Endothelial cell of umbilical vein (primary cell): ENCODE measurements at regions not wholly inside any gene's neighbourhood (a gene's known extent, or its start where the extent isn't known, plus 50 kb on each side); places are given as distances from the start of the nearest gene placed in this dataset.

Experiments
- BruUV-seq: library from RNA; stranded (reverse); fragments of 400-500 nt; replicated peaks from 2 replicates; lab custom pipeline; 2021; lab: Mats Ljungman, UMichigan
- CTCF ChIA-PET: fragments of 300-600, 350-600 bp; sonication (Branson Sonifier 250); formaldehyde crosslinking; loops from one replicate; lab custom pipeline; 2021; ENCODE audit warnings: antibody characterized with exemption, inconsistent platforms; lab: Charles Lee
- POLR2A ChIA-PET: fragments of 300-600, 350-600 bp; sonication (Branson Sonifier 250); formaldehyde crosslinking; loops from one replicate; lab custom pipeline; 2021; ENCODE audit warnings: antibody characterized with exemption, inconsistent platforms; lab: Charles Lee
- DNase-seq: peaks from one replicate; pipeline ENCODE4 v3.0.0-alpha.2; 2011; ENCODE audit warnings: low read depth, low spot score
- FAIRE-seq: peaks from 2 replicates; lab custom pipeline; 2011; peaks lifted over from hg19 to GRCh38; lab: Jason Lieb, UNC
- H2AFZ ChIP-seq: 2 replicates; pipeline ENCODE4 v1.6.0; 2012; ENCODE audit warnings: low read depth, low read length, control low read depth, inconsistent platforms
- H3K27ac ChIP-seq: 2 replicates; pipeline ENCODE4 v1.5.1; 2011; ENCODE audit warnings: low read depth, mild to moderate bottlenecking, control low read depth, low read length, moderate library complexity; ENCODE audit not compliant: insufficient read depth
- H3K27me3 ChIP-seq, 2 experiments: 2 replicates each; pipeline versions ENCODE4 v1.6.0 to v1.6.1; 2011; ENCODE audit warnings: low read length in 2 of 2, mixed read lengths in 1 of 2; ENCODE audit not compliant: control insufficient read depth in 2 of 2, insufficient read depth in 2 of 2
- H3K36me3 ChIP-seq, 2 experiments: 2 replicates in 1 of 2; 3 replicates in 1 of 2; pipeline ENCODE4 v1.5.1; 2011; ENCODE audit warnings: low read length in 2 of 2, mild to moderate bottlenecking in 1 of 2, moderate library complexity in 1 of 2; ENCODE audit not compliant: control insufficient read depth in 2 of 2, insufficient read depth in 2 of 2; ENCODE audit errors: extremely low read depth in 1 of 2
- H3K4me1 ChIP-seq: 3 replicates; pipeline ENCODE4 v1.5.1; 2011; ENCODE audit warnings: mild to moderate bottlenecking, low read length; ENCODE audit not compliant: control insufficient read depth, insufficient read depth; ENCODE audit errors: extremely low read depth
- H3K4me2 ChIP-seq: 2 replicates; pipeline ENCODE4 v1.6.1; 2011; ENCODE audit warnings: low read length, control low read depth, mixed read lengths; ENCODE audit not compliant: insufficient read depth
- H3K4me3 ChIP-seq, 3 experiments: fragments of 200-600 bp in 1 of 3; sonication (generic), shearing (Covaris generic) in 1 of 3; replicated peaks in 1 of 3; 2 replicates each; pipeline ENCODE4 v1.5.1; 2011 to 2016; ENCODE audit warnings: control low read depth in 3 of 3, low read length in 3 of 3, mild to moderate bottlenecking in 2 of 3, inconsistent platforms in 1 of 3, low read depth in 1 of 3, moderate library complexity in 1 of 3; ENCODE audit not compliant: insufficient read depth in 1 of 3
- H3K79me2 ChIP-seq: 2 replicates; pipeline ENCODE4 v1.6.0; 2012; ENCODE audit warnings: low read length, inconsistent platforms; ENCODE audit not compliant: control insufficient read depth, insufficient read depth
- H3K9ac ChIP-seq: replicated peaks from 2 replicates; pipeline ENCODE3; 2011; ENCODE audit warnings: low read length, control low read depth; ENCODE audit not compliant: insufficient read depth; ENCODE audit errors: extremely low read depth
- H3K9me1 ChIP-seq: replicated peaks from 3 replicates; pipeline ENCODE4 v1.6.0; 2011; ENCODE audit warnings: mild to moderate bottlenecking, low read length; ENCODE audit not compliant: control insufficient read depth, insufficient read depth; ENCODE audit errors: extremely low read depth
- H3K9me3 ChIP-seq: replicated peaks from 2 replicates; pipeline ENCODE4 v1.5.1; 2012; ENCODE audit warnings: low read length, inconsistent platforms; ENCODE audit not compliant: control insufficient read depth, insufficient read depth
- H4K20me1 ChIP-seq: replicated peaks from 2 replicates; pipeline ENCODE3; 2011; ENCODE audit warnings: mild to moderate bottlenecking, low read length; ENCODE audit not compliant: control insufficient read depth, insufficient read depth; ENCODE audit errors: extremely low read depth
- EZH2 ChIP-seq: IDR thresholded peaks from 2 replicates; pipeline ENCODE4 v1.6.1; 2012; ENCODE audit warnings: borderline replicate concordance, low read depth, mild to moderate bottlenecking, moderate library complexity, low read length, inconsistent platforms; ENCODE audit not compliant: severe bottlenecking
- FOS ChIP-seq: IDR thresholded peaks from 2 replicates; pipeline ENCODE4 v1.6.1; 2011; ENCODE audit warnings: mild to moderate bottlenecking, low read length, moderate library complexity, borderline replicate concordance; ENCODE audit not compliant: insufficient read depth
- GATA2 ChIP-seq: IDR thresholded peaks from 2 replicates; pipeline ENCODE4 v1.7.0; 2011; ENCODE audit warnings: low read depth, mild to moderate bottlenecking, moderate library complexity, mixed read lengths, low read length; ENCODE audit not compliant: insufficient read length, insufficient read depth
- JUN ChIP-seq: IDR thresholded peaks from 2 replicates; pipeline ENCODE4 v1.6.1; 2011; ENCODE audit warnings: borderline replicate concordance, low read depth; ENCODE audit not compliant: insufficient read length, insufficient read depth
- MYC ChIP-seq: IDR thresholded peaks from one replicate; pipeline ENCODE4 v1.6.1; 2011; ENCODE audit warnings: mild to moderate bottlenecking, low read depth, low read length
- POLR2A ChIP-seq: IDR thresholded peaks from 2 replicates; pipeline ENCODE4 v1.6.1; 2012; ENCODE audit warnings: low read depth, mild to moderate bottlenecking, control low read depth, low read length
- POLR2AphosphoS5 ChIP-seq: IDR thresholded peaks from 2 replicates; pipeline ENCODE4 v1.6.1; 2012; ENCODE audit warnings: low read depth, mild to moderate bottlenecking, control low read depth, low read length, moderate library complexity; ENCODE audit not compliant: insufficient read depth
- dilution Hi-C: fragments of 300-500 bp; cut with MboI; formaldehyde crosslinking; loops from one replicate; pipeline ENCODE4 v1.15.0; 2019; ENCODE audit warnings: low sequenced_read_pairs; ENCODE audit not compliant: extremely low pct_ligation_motif_present
- intact Hi-C: fragments of 100-400 bp; cut with micrococcal nuclease; formaldehyde crosslinking; loops from one replicate; pipeline ENCODE4 v1.10.0; 2022
- TF ChIP-seq, protein P1 (sequence below): IDR thresholded peaks from 2 replicates; pipeline ENCODE4 v1.6.1; 2011; ENCODE audit not compliant: insufficient read depth, insufficient read length
- TF ChIP-seq, protein P2 (sequence below), 2 donors: IDR thresholded peaks; 1 replicate in 1 of 2; 2 replicates in 1 of 2; pipeline ENCODE4 v1.5.1; 2011; ENCODE audit warnings: low read length in 2 of 2, mild to moderate bottlenecking in 2 of 2, moderate library complexity in 2 of 2, control low read depth in 1 of 2, inconsistent platforms in 1 of 2, low read depth in 1 of 2; ENCODE audit not compliant: insufficient read depth in 1 of 2; ENCODE audit errors: extremely low read depth in 1 of 2

- no peak for TF ChIP-seq JUN
- TF ChIP-seq, protein P1, sequence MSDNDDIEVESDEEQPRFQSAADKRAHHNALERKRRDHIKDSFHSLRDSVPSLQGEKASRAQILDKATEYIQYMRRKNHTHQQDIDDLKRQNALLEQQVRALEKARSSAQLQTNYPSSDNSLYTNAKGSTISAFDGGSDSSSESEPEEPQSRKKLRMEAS = no peak
- TF ChIP-seq FOS = no peak
- TF ChIP-seq GATA2 = no peak
- TF ChIP-seq EZH2 = no peak
- TF ChIP-seq, protein P2, sequence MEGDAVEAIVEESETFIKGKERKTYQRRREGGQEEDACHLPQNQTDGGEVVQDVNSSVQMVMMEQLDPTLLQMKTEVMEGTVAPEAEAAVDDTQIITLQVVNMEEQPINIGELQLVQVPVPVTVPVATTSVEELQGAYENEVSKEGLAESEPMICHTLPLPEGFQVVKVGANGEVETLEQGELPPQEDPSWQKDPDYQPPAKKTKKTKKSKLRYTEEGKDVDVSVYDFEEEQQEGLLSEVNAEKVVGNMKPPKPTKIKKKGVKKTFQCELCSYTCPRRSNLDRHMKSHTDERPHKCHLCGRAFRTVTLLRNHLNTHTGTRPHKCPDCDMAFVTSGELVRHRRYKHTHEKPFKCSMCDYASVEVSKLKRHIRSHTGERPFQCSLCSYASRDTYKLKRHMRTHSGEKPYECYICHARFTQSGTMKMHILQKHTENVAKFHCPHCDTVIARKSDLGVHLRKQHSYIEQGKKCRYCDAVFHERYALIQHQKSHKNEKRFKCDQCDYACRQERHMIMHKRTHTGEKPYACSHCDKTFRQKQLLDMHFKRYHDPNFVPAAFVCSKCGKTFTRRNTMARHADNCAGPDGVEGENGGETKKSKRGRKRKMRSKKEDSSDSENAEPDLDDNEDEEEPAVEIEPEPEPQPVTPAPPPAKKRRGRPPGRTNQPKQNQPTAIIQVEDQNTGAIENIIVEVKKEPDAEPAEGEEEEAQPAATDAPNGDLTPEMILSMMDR (IDR thresholded peaks at IDR 0.05; ENCODE audit: extremely low read depth in 1 of 2, insufficient read depth in 1 of 2, low read depth in 1 of 2, low read length in 2 of 2) = no peak
- no peak for TF ChIP-seq POLR2A
- no peak for TF ChIP-seq MYC
- TF ChIP-seq POLR2AphosphoS5 = no peak
- dilution Hi-C loops (no loop called here), intact Hi-C loops (no loop called here)
- Histone ChIP-seq H3K9ac (no peak overlapping the region), H3K4me3 (no peak overlapping the region), H3K4me1 (no peaks in the 10 kb centered on the region), H3K27ac (no peak overlapping the region), H3K9me1 (no peaks in the 10 kb centered on the region), H2AFZ (no peak overlapping the region), H3K79me2 (no peaks in the 10 kb centered on the region), H3K9me3 (no peaks in the 10 kb centered on the region), H4K20me1 (no peaks in the 10 kb centered on the region), H3K4me2 (no peak overlapping the region), H3K36me3 (no peaks in the 10 kb centered on the region), H3K27me3 (no peaks in the 10 kb centered on the region)
- DNase-seq (no peak), FAIRE-seq (no peak)
- ChIA-PET POLR2A (no interaction called here), CTCF (interaction anchor here (1.3 kb wide), 1 partner anchor 15 kb away, joined by 3 read pairs; no protein-coding TSS in a partner anchor)
- BruUV-seq = no TSS peak
These were observed 119.5 kb downstream of the XCL2 start for GRCh38 chr1:168424281-168424680.
